ENCODE measurements at regions not wholly inside any gene's neighbourhood (a gene's known extent, or its start where the extent isn't known, plus 50 kb on each side); places are given as distances from the start of the nearest gene placed in this dataset.

GRCh38 chr4:107115185-107115847 is 79.2 kb upstream of the DKK2 start:
- Histone ChIP-seq H3K4me1 (ENCODE audit: control insufficient read depth in 1 of 2, insufficient read depth in 2 of 2, low read length in 2 of 2) (no peaks in the 10 kb centered on the region), H2AFZ (ENCODE audit: insufficient read depth, low read length, poor library complexity) (no peak overlapping the region), H3K79me2 (ENCODE audit: control insufficient read depth, insufficient read depth, low read length, poor library complexity) (no peaks in the 10 kb centered on the region), H4K12ac (ENCODE audit: low read depth, low read length) (no peak overlapping the region), H2BK5ac (ENCODE audit: low read depth, low read length, poor library complexity) (no peak overlapping the region), H2BK120ac (ENCODE audit: insufficient read depth, low read length, poor library complexity) (no peak overlapping the region), H3K4ac (ENCODE audit: low read depth, low read length) (no peak overlapping the region), H3K79me1 (ENCODE audit: low read length) (no peaks in the 10 kb centered on the region), H3K4me2 (ENCODE audit: low read length) (no peak overlapping the region), H3K9ac (ENCODE audit: low read length) (no peak overlapping the region), H2AK5ac (ENCODE audit: low read length) (no peak overlapping the region), H3K18ac (ENCODE audit: low read length) (no peak overlapping the region), H4K91ac (ENCODE audit: low read depth, low read length) (no peak overlapping the region), H3K9me3 (ENCODE audit: insufficient read depth, low read depth, low read length) (no peaks in the 10 kb centered on the region), H3K4me3 (ENCODE audit: low read depth, low read length) (no peak overlapping the region), H3K36me3 (ENCODE audit: control insufficient read depth in 1 of 2, insufficient read depth in 2 of 2, low read length in 2 of 2) (no peaks in the 10 kb centered on the region), H3K27ac (ENCODE audit: low read depth, low read length) (no peak overlapping the region), H3K27me3 (ENCODE audit: insufficient read depth, low read length) (no peaks in the 10 kb centered on the region), H3K23ac (ENCODE audit: low read length) (no peak overlapping the region), H3K14ac (ENCODE audit: low read length) (no peak overlapping the region), H4K8ac (ENCODE audit: low read depth, low read length) (no peak overlapping the region), H2BK12ac (ENCODE audit: low read length) (no peak overlapping the region)
- no peak for DNase-seq
- WGBS (ENCODE audit: extremely low coverage, insufficient coverage, insufficient read length), result no CpG with 5 or more reads among the region's 5 CpGs

- Histone ChIP-seq H2BK12ac (ENCODE audit: low read length) (no peak overlapping the region), H3K18ac (ENCODE audit: low read length) (no peak overlapping the region), H3K4me3 (ENCODE audit: low read depth, low read length) (no peak overlapping the region), H3K79me2 (ENCODE audit: control insufficient read depth, insufficient read depth, low read length, poor library complexity) (no peaks in the 10 kb centered on the region), H3K4me2 (ENCODE audit: low read length) (no peak overlapping the region), H3K14ac (ENCODE audit: low read length) (no peak overlapping the region), H3K27ac (ENCODE audit: low read depth, low read length) (no peak overlapping the region), H4K12ac (ENCODE audit: low read depth, low read length) (no peak overlapping the region), H3K27me3 (ENCODE audit: insufficient read depth, low read length) (no peaks in the 10 kb centered on the region), H3K4ac (ENCODE audit: low read depth, low read length) (no peak overlapping the region), H2AFZ (ENCODE audit: insufficient read depth, low read length, poor library complexity) (no peak overlapping the region), H3K9me3 (ENCODE audit: insufficient read depth, low read depth, low read length) (no peaks in the 10 kb centered on the region), H2AK5ac (ENCODE audit: low read length) (no peak overlapping the region), H3K9ac (ENCODE audit: low read length) (no peak overlapping the region), H2BK5ac (ENCODE audit: low read depth, low read length, poor library complexity) (no peak overlapping the region), H2BK120ac (ENCODE audit: insufficient read depth, low read length, poor library complexity) (no peak overlapping the region), H4K91ac (ENCODE audit: low read depth, low read length) (no peak overlapping the region), H3K36me3 (ENCODE audit: control insufficient read depth in 1 of 2, insufficient read depth in 2 of 2, low read length in 2 of 2) (no peaks in the 10 kb centered on the region), H3K79me1 (ENCODE audit: low read length) (no peaks in the 10 kb centered on the region), H4K8ac (ENCODE audit: low read depth, low read length) (no peak overlapping the region), H3K4me1 (ENCODE audit: control insufficient read depth in 1 of 2, insufficient read depth in 2 of 2, low read length in 2 of 2) (no peaks in the 10 kb centered on the region), H3K23ac (ENCODE audit: low read length) (no peak overlapping the region)
- no CpG with 5 or more reads among the region's 2 CpGs for WGBS (ENCODE audit: extremely low coverage, insufficient coverage, insufficient read length)
- DNase-seq, result no peak
These were observed 77.9 kb upstream of the DKK2 start for GRCh38 chr4:107114059-107114458.

GRCh38 chr4:107098401-107098800 is 62.3 kb upstream of the DKK2 start:
- no CpG with 5 or more reads among the region's 2 CpGs for WGBS (ENCODE audit: extremely low coverage, insufficient coverage, insufficient read length)
- Histone ChIP-seq H3K36me3 (ENCODE audit: control insufficient read depth in 1 of 2, insufficient read depth in 2 of 2, low read length in 2 of 2) (no peaks in the 10 kb centered on the region), H4K12ac (ENCODE audit: low read depth, low read length) (no peak overlapping the region), H3K27ac (ENCODE audit: low read depth, low read length) (no peak overlapping the region), H3K4me3 (ENCODE audit: low read depth, low read length) (no peak overlapping the region), H3K23ac (ENCODE audit: low read length) (no peak overlapping the region), H3K4me2 (ENCODE audit: low read length) (no peak overlapping the region), H2BK120ac (ENCODE audit: insufficient read depth, low read length, poor library complexity) (no peak overlapping the region), H2AFZ (ENCODE audit: insufficient read depth, low read length, poor library complexity) (no peak overlapping the region), H3K4me1 (ENCODE audit: control insufficient read depth in 1 of 2, insufficient read depth in 2 of 2, low read length in 2 of 2) (peaks cover 0 to 5% of the 10 kb centered on the region in 2 experiments), H2BK5ac (ENCODE audit: low read depth, low read length, poor library complexity) (no peak overlapping the region), H2BK12ac (ENCODE audit: low read length) (no peak overlapping the region), H3K27me3 (ENCODE audit: insufficient read depth, low read length) (no peaks in the 10 kb centered on the region), H3K79me1 (ENCODE audit: low read length) (no peaks in the 10 kb centered on the region), H3K18ac (ENCODE audit: low read length) (no peak overlapping the region), H3K14ac (ENCODE audit: low read length) (no peak overlapping the region), H2AK5ac (ENCODE audit: low read length) (no peak overlapping the region), H3K4ac (ENCODE audit: low read depth, low read length) (no peak overlapping the region), H3K79me2 (ENCODE audit: control insufficient read depth, insufficient read depth, low read length, poor library complexity) (no peaks in the 10 kb centered on the region), H3K9ac (ENCODE audit: low read length) (no peak overlapping the region), H4K91ac (ENCODE audit: low read depth, low read length) (no peak overlapping the region), H4K8ac (ENCODE audit: low read depth, low read length) (no peak overlapping the region), H3K9me3 (ENCODE audit: insufficient read depth, low read depth, low read length) (no peaks in the 10 kb centered on the region)
- DNase-seq, result no peak

- no peak overlapping the region for H2BK12ac ChIP-seq (ENCODE audit: low read length)
- H4K12ac ChIP-seq (ENCODE audit: low read depth, low read length), result no peak overlapping the region
- no peaks in the 10 kb centered on the region for H3K36me3 ChIP-seq (ENCODE audit: control insufficient read depth in 1 of 2, insufficient read depth in 2 of 2, low read length in 2 of 2)
- no peaks in the 10 kb centered on the region for H3K27me3 ChIP-seq (ENCODE audit: insufficient read depth, low read length)
- H3K14ac ChIP-seq (ENCODE audit: low read length), result no peak overlapping the region
- no peak overlapping the region for H2AK5ac ChIP-seq (ENCODE audit: low read length)
- H4K8ac ChIP-seq (ENCODE audit: low read depth, low read length), result no peak overlapping the region
- no peak overlapping the region for H4K91ac ChIP-seq (ENCODE audit: low read depth, low read length)
- H2AFZ ChIP-seq (ENCODE audit: insufficient read depth, low read length, poor library complexity), result no peak overlapping the region
- H3K4ac ChIP-seq (ENCODE audit: low read depth, low read length), result no peak overlapping the region
- H3K4me3 ChIP-seq (ENCODE audit: low read depth, low read length), result no peak overlapping the region
- no peaks in the 10 kb centered on the region for H3K79me1 ChIP-seq (ENCODE audit: low read length)
- no peak overlapping the region for H2BK120ac ChIP-seq (ENCODE audit: insufficient read depth, low read length, poor library complexity)
- H3K9me3 ChIP-seq (ENCODE audit: insufficient read depth, low read depth, low read length), result no peaks in the 10 kb centered on the region
- H3K18ac ChIP-seq (ENCODE audit: low read length), result no peak overlapping the region
- WGBS (ENCODE audit: extremely low coverage, insufficient coverage, insufficient read length), result no CpG with 5 or more reads among the region's 3 CpGs
- H3K9ac ChIP-seq (ENCODE audit: low read length), result peak overlapping the region; percentile 23
- no peak overlapping the region for H2BK5ac ChIP-seq (ENCODE audit: low read depth, low read length, poor library complexity)
- DNase-seq, result no peak
- no peak overlapping the region for H3K23ac ChIP-seq (ENCODE audit: low read length)
- H3K79me2 ChIP-seq (ENCODE audit: control insufficient read depth, insufficient read depth, low read length, poor library complexity), result no peaks in the 10 kb centered on the region
- no peak overlapping the region for H3K4me2 ChIP-seq (ENCODE audit: low read length)
- peaks cover 0 to 5% of the 10 kb centered on the region in 2 experiments for H3K4me1 ChIP-seq (ENCODE audit: control insufficient read depth in 1 of 2, insufficient read depth in 2 of 2, low read length in 2 of 2)
- H3K27ac ChIP-seq (ENCODE audit: low read depth, low read length), result no peak overlapping the region
These were observed 58.9 kb upstream of the DKK2 start for GRCh38 chr4:107094976-107095375.
